ENCODE measurements at regions not wholly inside any gene's neighbourhood (a gene's known extent, or its start where the extent isn't known, plus 50 kb on each side); places are given as distances from the start of the nearest gene placed in this dataset.

GRCh38 chr5:74957029-74957784 is 91.0 kb upstream of the FAM169A start:
- intact Hi-C loops (cut with micrococcal nuclease; ENCODE audit: unreplicated experiment), result no loop called here
- BruUV-seq (replicated peaks), result no TSS peak
- ChIA-PET CTCF (no interaction called here), POLR2A (no interaction called here), RAD21 (ENCODE audit: unreplicated experiment) (no interaction called here), SMC1A (ENCODE audit: uncharacterized antibody, unreplicated experiment) (interaction anchor here (0.7 kb wide), 1 partner anchor 12 kb away, joined by 4 read pairs; no protein-coding TSS in a partner anchor)
- Histone ChIP-seq H3K4me3 (no peak overlapping the region), H3K27ac (ENCODE audit: control insufficient read depth, insufficient read depth) (no peak overlapping the region), H3K27me3 (replicated peaks in 1 of 2; ENCODE audit: control insufficient read depth in 2 of 2, insufficient read depth in 2 of 2, low read length in 1 of 2) (0 out of 4 replicates have a peak, but pooled peaks cover 0 to 2% of the 10 kb centered on the region in 2 experiments), H4K20me1 (ENCODE audit: control insufficient read depth, insufficient read depth) (no peaks in the 10 kb centered on the region), H3K79me2 (ENCODE audit: control insufficient read depth, insufficient read depth, low read length) (no peaks in the 10 kb centered on the region), H3K4me1 (ENCODE audit: control insufficient read depth, insufficient read depth, low read length) (no peaks in the 10 kb centered on the region), H3K9me3 (replicated peaks; ENCODE audit: control insufficient read depth, insufficient read depth, low read length) (no peaks in the 10 kb centered on the region), H2AFZ (ENCODE audit: control insufficient read depth, low read depth, low read length) (no peak overlapping the region), H3K36me3 (ENCODE audit: control insufficient read depth in 2 of 2, insufficient read depth in 2 of 2, low read length in 1 of 2) (no peaks in the 10 kb centered on the region), H3K4me2 (ENCODE audit: control insufficient read depth, insufficient read depth) (no peak overlapping the region), H3K9ac (ENCODE audit: control insufficient read depth, insufficient read depth, low read length) (no peak overlapping the region)
- 68% methylated on average over 5 of the region's 5 CpGs for WGBS (ENCODE audit: insufficient coverage, insufficient replicate concordance, low lambda C conversion rate, missing lambda C conversion rate)
- in situ Hi-C loops (cut with MboI), result no loop called here
- FAIRE-seq, result no peak
- TF ChIP-seq MAX (IDR thresholded peaks at IDR 0.05; ENCODE audit: low read depth, low read length) (no peak), NFYB (IDR thresholded peaks at IDR 0.05; ENCODE audit: insufficient read depth, low read depth, low read length) (no peak), ZNF207 (IDR thresholded peaks at IDR 0.05; ENCODE audit: borderline replicate concordance) (no peak), ZNF274 (IDR thresholded peaks at IDR 0.05; ENCODE audit: insufficient read depth, insufficient read length) (no peak), RBBP5 (conservative IDR thresholded peaks at IDR 0.05) (no peak)
- no peak for ATAC-seq
- DNase-seq (ENCODE audit: low read depth, low spot score), result no peak

- no TSS peak for BruUV-seq (replicated peaks)
- no peaks in the 10 kb centered on the region for H3K4me1 ChIP-seq (ENCODE audit: control insufficient read depth, insufficient read depth, low read length)
- POLR2A ChIA-PET, result interaction anchor here (0.5 kb wide), 1 partner anchor 13 kb away, joined by 3 read pairs; no protein-coding TSS in a partner anchor
- no peaks in the 10 kb centered on the region for H4K20me1 ChIP-seq (ENCODE audit: control insufficient read depth, insufficient read depth)
- H3K27ac ChIP-seq (ENCODE audit: control insufficient read depth, insufficient read depth), result no peak overlapping the region
- ATAC-seq, result no peak
- no peak overlapping the region for H3K4me2 ChIP-seq (ENCODE audit: control insufficient read depth, insufficient read depth)
- CTCF ChIA-PET, result interaction anchor here (0.6 kb wide), 3 partner anchors 18 to 727 kb away, joined by 3 to 4 read pairs (median 3); no protein-coding TSS in a partner anchor
- intact Hi-C loops (cut with micrococcal nuclease; ENCODE audit: unreplicated experiment) (no loop called here), in situ Hi-C loops (cut with MboI) (no loop called here)
- H3K36me3 ChIP-seq (ENCODE audit: control insufficient read depth in 2 of 2, insufficient read depth in 2 of 2, low read length in 1 of 2), result no peaks in the 10 kb centered on the region
- SMC1A ChIA-PET (ENCODE audit: uncharacterized antibody, unreplicated experiment), result interaction anchor here (0.6 kb wide), 1 partner anchor 9 kb away, joined by 3 read pairs; no protein-coding TSS in a partner anchor
- 95% methylated on average over 4 of the region's 4 CpGs for WGBS (ENCODE audit: insufficient coverage, insufficient replicate concordance, low lambda C conversion rate, missing lambda C conversion rate)
- H3K4me3 ChIP-seq, result no peak overlapping the region
- H3K9me3 ChIP-seq (replicated peaks; ENCODE audit: control insufficient read depth, insufficient read depth, low read length), result no peaks in the 10 kb centered on the region
- TF ChIP-seq CBFB (IDR thresholded peaks at IDR 0.05; ENCODE audit: low read depth), result no peak
- no peak for TF ChIP-seq SMAD5 (IDR thresholded peaks at IDR 0.05; ENCODE audit: low read depth)
- no peak for TF ChIP-seq SREBF2 (IDR thresholded peaks at IDR 0.05; ENCODE audit: low read length)
- TF ChIP-seq MYC (IDR thresholded peaks at IDR 0.05; ENCODE audit: insufficient read depth, insufficient read length, insufficient replicate concordance, low read length, severe bottlenecking), result no peak
- TF ChIP-seq TBL1XR1 (IDR thresholded peaks at IDR 0.05; ENCODE audit: low read depth, low read length), result no peak
- TF ChIP-seq POU2F2 (IDR thresholded peaks at IDR 0.05; ENCODE audit: borderline replicate concordance, low read depth, low read length), result no peak
- no peak for TF ChIP-seq RELA (IDR thresholded peaks at IDR 0.05; ENCODE audit: borderline replicate concordance, partially characterized antibody)
- TF ChIP-seq E4F1 (IDR thresholded peaks at IDR 0.05; ENCODE audit: borderline replicate concordance, partially characterized antibody), result no peak
- no peak for FAIRE-seq
- 0 out of 4 replicates have a peak, but pooled peaks cover 0 to 2% of the 10 kb centered on the region in 2 experiments for H3K27me3 ChIP-seq (replicated peaks in 1 of 2; ENCODE audit: control insufficient read depth in 2 of 2, insufficient read depth in 2 of 2, low read length in 1 of 2)
- H3K9ac ChIP-seq (ENCODE audit: control insufficient read depth, insufficient read depth, low read length), result no peak overlapping the region
- no peaks in the 10 kb centered on the region for H3K79me2 ChIP-seq (ENCODE audit: control insufficient read depth, insufficient read depth, low read length)
- H2AFZ ChIP-seq (ENCODE audit: control insufficient read depth, low read depth, low read length), result no peak overlapping the region
- RAD21 ChIA-PET (ENCODE audit: unreplicated experiment), result no interaction called here
- no peak for DNase-seq (ENCODE audit: low read depth, low spot score)
These were observed 90.1 kb upstream of the FAM169A start for GRCh38 chr5:74956278-74956677.
